Activated CD4-positive, CD25-positive, alpha-beta regulatory T cell treated with anti-CD3 and anti-CD28 coated beads, Interleukin-2, amount 50 U/mL, for 16 hours (primary cell): ENCODE measurements at regions not wholly inside any gene's neighbourhood (a gene's known extent, or its start where the extent isn't known, plus 50 kb on each side); places are given as distances from the start of the nearest gene placed in this dataset.
"Not testable (repeated sequence)": the region's sequence is repeated elsewhere in the genome, so short reads cannot be mapped to it uniquely, and the experiment has no call there.

Experiments
- DNase-seq: peaks from one replicate; pipeline ENCODE4 v3.0.0-alpha.2; 2020; ENCODE audit warnings: low read depth, low spot score

DNA sequence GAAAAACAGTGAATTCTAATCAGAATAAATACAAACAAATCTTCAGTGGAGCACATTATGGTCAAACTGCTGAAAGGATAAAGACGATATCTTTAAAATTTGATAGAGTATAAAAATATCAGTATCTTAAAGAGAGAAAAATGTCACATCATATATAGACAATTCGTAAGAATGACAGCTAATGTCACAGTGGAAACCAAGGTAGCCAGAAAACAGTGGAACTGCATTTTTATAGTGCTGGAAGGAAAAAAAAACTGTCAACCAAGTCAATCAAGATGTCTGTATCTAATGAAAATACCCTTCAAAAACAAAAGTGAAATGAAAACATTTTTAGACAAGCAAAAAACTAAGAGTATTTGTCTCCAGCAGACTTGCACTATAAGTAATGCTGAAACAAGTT lies 73.4 kb upstream of the HMGXB4 start:
- no peak for DNase-seq

DNA sequence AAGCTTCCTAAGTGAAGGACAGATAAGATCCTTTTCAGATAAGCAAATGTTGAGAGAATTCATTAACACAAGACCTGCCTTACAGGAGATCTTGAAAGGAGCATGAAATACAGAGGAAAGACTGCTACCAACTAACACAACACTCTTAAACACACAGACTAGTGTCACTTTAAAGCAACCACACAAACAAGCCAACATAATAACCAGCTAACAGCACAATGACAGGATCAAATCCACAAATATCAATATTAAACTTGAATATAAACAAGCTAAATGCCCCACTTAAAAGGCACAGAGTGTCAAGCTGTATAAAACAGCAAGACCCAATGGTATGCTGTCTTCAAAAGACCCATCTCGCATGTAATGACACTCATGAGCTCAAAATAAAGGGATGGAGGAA lies 70.8 kb upstream of the HMGXB4 start:
- DNase-seq = no peak

DNA sequence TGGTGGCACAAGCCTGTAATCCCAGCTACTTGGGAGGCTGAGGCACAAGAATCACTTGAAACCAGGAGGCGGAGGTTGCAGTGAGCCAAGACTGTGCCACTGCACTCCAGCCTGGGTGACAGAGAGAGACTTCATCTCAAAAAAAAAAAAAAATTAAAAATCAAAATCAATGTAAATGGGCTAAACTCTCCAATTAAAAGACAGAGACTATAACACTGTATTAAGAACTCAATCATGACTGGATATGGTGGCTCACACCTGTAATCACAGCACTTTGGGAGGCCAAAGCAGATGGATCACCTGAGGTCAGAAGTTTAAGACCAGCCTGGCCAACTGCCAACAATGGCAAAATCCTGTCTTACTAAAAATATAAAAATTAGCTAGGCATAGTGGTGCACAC lies 68.4 kb upstream of the HMGXB4 start:
- not testable (repeated sequence) for DNase-seq

DNA sequence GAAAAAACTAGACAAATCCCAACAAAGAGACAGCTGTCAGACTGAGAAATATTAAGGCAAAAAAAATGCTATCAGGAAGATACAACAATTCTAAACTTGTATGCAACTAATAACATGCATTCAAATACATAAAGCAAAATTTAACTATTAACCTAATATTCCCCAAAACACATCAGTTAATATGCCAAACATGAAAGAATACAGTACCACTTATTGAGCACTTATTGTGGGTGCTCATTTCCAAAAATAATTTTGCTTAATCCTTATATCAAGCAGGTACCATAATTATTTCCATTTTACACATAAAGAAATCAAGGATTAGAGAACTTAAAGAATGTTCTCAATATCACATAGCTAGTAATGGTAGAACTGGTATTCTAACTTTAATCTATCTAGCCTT lies 67.7 kb upstream of the HMGXB4 start:
- DNase-seq = no peak

DNA sequence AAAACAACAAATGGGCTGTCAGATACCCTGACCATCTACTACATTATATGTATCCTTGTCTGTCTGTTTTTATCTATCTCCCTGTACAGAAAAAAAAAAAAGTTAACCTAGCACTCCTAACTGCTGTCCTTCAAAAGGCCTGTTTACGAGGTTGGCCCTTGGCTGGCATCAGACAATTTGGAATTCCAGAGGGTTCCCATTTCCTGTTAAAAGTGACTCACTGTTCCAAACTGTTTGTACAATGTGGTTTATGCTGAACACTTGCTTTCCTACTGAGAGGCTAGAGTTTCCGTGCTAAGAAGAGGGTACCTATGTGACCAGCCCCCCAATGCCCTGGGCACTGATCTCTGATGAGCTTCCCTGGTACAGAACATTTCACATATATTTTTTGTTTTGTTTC lies 65.9 kb upstream of the HMGXB4 start:
- DNase-seq = no peak

DNA sequence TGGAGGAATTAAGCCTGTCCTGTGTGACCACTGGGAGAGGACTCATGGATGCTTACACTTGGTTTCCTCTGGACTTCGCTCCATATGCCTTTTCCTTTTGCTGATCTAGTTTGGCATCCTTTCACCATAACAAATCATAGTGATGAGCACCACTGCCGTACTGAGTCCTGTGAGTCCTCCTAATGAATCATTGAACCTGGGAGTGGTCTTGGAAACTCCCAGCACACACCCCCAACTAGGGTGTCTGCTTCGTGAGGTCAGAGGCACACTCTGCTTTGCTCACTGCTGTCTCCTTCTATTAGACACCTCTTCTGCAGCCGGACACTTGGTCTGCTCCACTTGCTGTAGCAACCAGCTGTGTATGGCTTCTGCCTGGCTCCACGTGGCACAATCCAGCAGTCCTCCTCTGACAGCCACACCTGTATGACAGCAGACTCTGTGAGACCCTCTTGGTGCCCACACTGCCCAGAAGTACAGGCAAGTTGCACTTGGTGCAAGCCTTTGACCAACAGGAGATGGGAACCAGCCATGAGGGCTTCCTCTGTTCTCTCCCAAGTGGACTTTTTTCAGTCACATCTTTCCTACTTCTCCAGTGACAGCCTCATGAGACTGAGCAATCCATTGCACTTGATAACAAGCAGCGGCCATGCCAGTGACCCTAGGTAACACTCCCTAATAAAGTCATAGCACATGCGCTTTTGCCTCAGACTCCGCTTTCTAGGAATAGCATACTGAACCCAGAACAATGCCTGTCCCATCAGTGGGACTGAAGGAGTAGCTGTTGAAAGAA lies 65.0 kb upstream of the HMGXB4 start:
- DNase-seq = no peak

DNA sequence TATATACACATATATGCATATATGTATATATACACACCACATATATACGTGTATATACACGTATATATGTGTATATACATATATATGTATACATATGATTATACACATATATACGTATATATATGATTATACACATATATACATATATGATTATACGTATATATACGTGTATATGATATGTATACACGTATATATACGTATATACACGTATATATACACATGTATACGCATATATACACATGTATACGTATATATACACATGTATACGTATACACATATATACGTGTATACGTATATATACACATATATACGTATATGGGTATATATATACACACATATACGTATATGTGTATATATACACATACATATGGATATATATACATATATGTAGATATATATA lies 62.1 kb upstream of the HMGXB4 start:
- no peak for DNase-seq

DNA sequence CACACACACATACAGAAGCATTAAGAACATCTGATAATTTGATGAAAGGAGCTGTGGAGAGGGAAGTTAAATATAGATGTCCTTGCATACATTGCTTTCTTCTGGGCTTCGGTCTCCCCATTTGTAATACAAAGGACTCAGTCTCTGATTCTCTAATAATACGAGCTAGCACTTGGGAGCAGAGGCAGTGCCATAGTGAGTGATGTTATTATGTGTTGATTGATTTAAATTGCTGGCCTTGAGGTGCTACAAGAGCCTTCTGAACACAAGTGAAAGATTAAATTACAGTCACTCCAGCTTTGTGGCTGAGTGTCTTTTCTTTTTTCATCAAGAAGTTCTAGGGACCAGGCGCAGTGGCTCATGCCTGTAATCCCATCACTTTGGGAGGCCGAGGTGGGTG lies 61.5 kb upstream of the HMGXB4 start:
- no peak for DNase-seq

DNA sequence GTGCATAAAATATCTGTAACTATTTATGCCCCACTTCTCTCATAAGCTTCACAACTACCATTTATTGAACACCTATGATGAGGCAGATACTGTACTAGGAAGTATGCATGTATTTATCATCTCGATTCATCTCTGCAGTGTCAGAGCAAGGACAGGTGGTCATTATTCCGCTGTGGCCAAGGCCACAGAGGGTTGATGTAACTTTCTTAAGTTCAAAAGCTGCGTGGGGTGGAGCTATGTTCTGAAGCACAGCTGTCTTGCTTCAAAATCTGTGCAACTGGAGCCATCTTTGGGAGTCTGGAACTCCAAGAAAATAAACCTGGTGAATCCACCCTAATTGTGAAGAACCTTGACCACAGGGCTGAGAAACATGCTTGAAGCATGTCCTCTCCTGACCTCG lies 60.2 kb upstream of the HMGXB4 start:
- no peak for DNase-seq

DNA sequence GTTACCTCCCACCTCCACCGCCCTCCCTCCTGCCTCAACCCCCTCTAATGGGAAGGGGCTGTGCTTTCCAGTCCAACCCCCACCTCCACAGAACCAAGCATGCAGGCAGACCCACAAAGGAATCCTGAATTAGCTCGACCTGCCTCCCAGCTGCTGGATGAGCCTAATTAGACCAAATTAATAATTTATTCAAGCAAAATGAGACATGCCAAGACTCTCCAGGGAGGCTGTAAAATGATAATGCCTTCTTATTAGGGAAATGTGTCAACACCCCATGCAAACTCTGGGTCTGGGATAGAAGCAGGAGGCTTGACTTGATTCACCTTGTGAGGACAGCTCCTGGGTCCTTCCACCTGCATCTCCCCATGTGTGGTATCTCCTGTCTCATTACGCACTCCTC lies 59.4 kb upstream of the HMGXB4 start:
- DNase-seq = no peak

DNA sequence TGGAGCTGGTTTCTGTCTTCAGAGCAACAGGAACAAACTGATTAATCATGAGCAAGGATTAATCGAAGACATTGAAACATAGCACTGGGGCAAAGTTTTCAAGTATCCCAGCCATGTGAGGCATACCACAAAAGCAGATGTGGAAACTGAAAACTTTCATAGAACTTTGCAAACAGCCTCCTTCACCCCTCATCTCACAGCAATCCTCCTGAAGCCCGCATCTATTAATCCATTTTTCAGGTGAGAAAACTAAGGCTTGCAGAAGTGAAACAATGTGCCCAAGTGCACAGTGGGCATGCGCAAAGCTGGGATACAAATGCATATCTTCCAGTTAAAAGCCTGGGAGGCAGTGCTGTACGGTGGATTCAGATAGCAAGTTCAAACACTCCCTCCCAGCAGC lies 58.6 kb upstream of the HMGXB4 start:
- DNase-seq = no peak

DNA sequence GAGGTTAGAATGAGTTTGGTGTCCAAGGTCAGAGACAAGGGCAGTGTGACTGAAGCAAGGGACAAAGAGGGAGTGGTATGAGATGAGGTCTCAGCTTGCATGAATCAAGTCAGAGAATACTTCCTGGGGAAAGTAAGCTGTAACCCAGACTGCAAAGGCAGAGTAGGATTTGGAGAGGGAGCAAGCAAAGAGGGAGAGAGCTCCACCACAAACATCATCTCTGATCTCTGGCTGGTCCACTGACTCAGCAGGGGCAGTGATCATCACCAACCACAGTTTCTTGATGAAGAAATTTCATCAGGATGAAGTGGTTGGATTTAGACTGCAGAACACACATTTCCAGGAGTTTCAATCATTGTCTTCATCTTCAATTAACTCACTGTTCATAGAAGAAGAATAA lies 54.9 kb upstream of the HMGXB4 start:
- no peak for DNase-seq

DNA sequence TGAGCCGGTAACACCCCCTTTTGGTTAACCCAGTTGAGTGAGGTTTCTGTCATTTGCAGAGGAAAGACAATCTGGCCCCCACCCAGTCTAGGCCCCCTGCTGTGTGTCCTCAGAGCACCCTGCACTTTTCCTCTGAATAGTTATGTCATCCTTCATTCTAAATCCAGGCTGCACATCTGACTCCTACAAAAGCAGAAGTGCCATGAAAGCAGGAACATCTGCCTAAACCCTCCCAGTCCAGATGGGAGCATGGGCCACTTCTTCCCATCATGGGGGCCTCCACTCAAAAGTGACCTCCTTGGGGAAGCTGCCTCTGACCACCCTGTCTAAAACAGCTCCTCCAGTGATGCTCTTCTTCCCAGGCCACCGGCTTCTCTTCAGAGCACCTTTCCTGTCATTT lies 53.7 kb upstream of the HMGXB4 start:
- DNase-seq = no peak

DNA sequence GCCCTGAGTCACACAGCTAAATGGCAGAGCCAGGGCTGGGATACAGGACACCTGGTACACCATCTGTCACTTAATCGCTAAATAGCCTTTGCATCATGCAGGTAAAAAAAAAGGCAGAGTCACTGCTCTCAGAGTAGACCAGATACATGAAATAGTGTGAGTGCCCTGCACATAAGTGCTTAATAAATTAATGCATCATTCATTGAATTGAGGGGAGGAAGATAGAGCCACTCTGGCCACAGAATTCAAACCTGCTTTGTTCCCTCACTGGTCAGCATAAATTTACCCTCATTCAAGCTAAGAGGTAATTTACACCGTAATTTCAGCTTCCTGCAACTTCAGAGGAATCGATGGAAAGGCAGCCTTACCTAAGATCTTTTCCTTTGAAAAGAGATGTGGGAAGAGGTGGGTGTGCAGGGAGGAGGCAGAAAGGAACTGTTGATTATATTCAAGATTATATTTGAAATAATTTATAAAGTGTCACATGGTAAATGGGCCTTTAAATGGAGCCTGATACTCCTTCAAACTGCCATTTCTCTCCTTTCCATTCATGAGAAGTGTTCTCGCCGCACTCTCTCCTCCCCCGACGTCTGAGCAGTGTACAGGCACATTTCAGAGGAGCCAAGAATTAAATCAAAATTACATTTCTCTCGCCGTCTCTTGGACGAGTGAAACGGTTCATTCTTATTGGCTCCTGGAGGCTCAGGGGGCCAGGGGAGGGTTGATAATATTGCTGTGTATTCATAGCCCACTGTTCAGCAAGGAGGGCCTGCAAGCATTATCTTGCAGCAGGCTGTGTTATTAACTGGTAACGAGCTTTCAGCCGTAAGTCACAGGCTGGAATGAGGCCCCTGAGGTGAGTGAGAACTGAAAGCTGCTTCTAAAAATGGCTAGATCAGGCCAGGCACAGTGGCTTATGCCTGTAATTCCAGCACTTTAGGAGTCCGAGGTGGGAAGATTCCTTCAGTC lies 52.2 kb upstream of the HMGXB4 start:
- DNase-seq = no peak

DNA sequence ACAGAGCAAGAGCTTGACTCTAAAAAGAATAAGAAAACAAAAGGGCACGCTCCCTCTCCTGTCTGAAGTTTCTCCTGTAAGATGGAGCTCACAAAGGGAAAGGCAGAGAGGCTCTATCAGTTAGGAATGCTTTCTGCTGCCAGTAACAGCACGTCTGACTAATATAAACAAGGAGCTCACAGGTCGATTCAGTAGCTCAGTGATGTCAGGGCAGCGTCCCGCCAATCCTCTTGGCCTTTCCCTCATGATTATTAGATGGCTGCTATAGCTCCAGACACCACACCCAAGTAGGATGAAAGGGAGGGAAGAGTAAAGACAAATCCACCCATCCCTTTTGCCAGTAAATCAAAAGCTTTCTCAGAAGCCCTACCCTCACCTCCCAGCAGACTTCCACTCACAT lies 51.3 kb upstream of the HMGXB4 start:
- no peak for DNase-seq

DNA sequence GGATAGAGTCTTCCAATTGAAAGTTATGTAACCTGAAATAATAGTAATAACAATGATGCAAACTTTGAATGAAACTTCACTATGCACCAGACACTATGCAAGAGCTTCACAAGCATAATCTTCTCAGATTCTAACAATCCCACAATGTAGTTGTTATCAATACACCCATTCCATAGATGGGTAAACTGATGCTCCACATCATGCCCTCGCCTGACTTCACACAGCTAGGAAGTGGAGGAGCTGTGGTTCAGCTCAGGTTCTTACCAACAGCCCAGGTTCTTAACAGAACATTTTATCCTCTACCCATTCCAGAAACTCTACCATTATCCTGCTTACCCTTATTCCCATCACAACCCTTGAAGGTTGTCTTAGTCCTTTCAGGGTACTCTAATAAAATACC lies 50.4 kb upstream of the HMGXB4 start:
- DNase-seq = no peak
